D721Med (cell line): ENCODE measurements at regions not wholly inside any gene's neighbourhood (a gene's known extent, or its start where the extent isn't known, plus 50 kb on each side); places are given as distances from the start of the nearest gene placed in this dataset.

Source experiments
- DNase-seq: peaks from one replicate; pipeline ENCODE4 v3.0.0; 2011; ENCODE audit warnings: low spot score; ENCODE audit not compliant: insufficient read length
- FAIRE-seq: peaks from 2 replicates; lab custom pipeline; 2011; peaks lifted over from hg19 to GRCh38; lab: Jason Lieb, UNC
- CTCF ChIP-seq: IDR thresholded peaks from 2 replicates; pipeline ENCODE4 v1.5.1; 2012; ENCODE audit warnings: mild to moderate bottlenecking, control low read depth; ENCODE audit not compliant: insufficient read depth; ENCODE audit errors: missing control alignments

GRCh38 chr5:51475628-51476027, 92.4 kb downstream of the ISL1 start:
- FAIRE-seq (no peak), DNase-seq (no peak)
- TF ChIP-seq CTCF: no peak

GRCh38 chr5:51476431-51476830, 93.2 kb downstream of the ISL1 start:
- TF ChIP-seq CTCF: no peak
- FAIRE-seq (no peak), DNase-seq (no peak)

- no peak for TF ChIP-seq CTCF
- DNase-seq: no peak
- no peak for FAIRE-seq
Observed at GRCh38 chr5:51479840-51480239, 96.6 kb downstream of the ISL1 start.

- DNase-seq (no peak), FAIRE-seq (no peak)
- no peak for TF ChIP-seq CTCF
Observed at GRCh38 chr5:51484326-51484725, 101.1 kb downstream of the ISL1 start.

- no peak for TF ChIP-seq CTCF
- DNase-seq: no peak
- no peak for FAIRE-seq
Observed at GRCh38 chr5:51486158-51486557, 102.9 kb downstream of the ISL1 start.

GRCh38 chr5:51487952-51488351, 104.7 kb downstream of the ISL1 start:
- FAIRE-seq (no peak), DNase-seq (no peak)
- TF ChIP-seq CTCF: no peak

GRCh38 chr5:51488803-51489642, 105.8 kb downstream of the ISL1 start:
- no peak for TF ChIP-seq CTCF
- FAIRE-seq: no peak
- DNase-seq: no peak
